HG02970 (cell line): ENCODE measurements at regions not wholly inside any gene's neighbourhood (a gene's known extent, or its start where the extent isn't known, plus 50 kb on each side); places are given as distances from the start of the nearest gene placed in this dataset.

Experiments
- ATAC-seq: cut with Tn5 transposase; IDR thresholded peaks from one replicate; pipeline ENCODE4 v1.9.1; 2021; ENCODE audit warnings: mild to moderate bottlenecking, moderate library complexity, moderate number of reproducible peaks; ENCODE audit not compliant: unreplicated experiment, low FRiP score

- ATAC-seq, result no peak
These were observed 378.5 kb downstream of the SHANK2 start for GRCh38 chr11:70873736-70874412.

GRCh38 chr11:70876685-70877084 is 375.7 kb downstream of the SHANK2 start:
- ATAC-seq, result no peak

DNA sequence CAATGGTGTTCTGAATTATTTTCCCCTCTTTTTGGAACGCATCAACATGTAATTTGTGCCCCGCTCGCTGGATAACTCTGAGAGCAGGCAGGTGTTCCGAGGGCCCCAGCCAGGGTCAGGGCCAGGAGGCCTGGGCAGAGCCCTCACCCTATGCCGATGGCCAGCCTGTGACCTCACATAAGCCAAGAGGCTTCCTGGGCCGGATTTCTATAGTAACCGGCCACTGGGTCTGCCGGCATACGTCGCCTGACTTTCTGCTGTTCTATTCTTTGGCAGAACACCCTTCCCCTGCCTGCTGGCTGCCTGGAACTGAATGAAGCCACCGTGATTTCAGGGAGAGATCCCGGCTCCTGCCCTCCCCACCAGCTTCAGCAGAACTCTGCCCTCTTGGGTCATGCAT is 375.2 kb downstream of the SHANK2 start:
- no peak for ATAC-seq

DNA sequence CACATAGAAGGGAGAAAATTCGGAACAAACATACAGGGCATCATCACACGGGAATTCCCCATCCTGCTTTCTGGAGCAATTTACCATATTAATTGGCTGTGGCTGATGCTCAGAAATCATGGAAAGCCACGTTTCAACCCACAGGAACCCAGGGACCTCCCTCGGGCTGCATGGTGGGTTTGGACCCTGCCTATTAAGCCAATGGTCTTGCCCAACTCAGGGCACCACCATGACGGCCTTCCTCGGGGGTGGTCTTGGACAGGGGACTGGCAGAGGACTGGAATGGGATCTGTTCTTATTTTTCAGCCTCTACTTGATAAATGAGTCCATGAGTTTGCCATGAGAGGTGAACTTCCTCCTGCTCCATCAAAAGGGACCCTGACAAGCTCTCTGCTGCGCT is 374.0 kb downstream of the SHANK2 start:
- no peak for ATAC-seq

DNA sequence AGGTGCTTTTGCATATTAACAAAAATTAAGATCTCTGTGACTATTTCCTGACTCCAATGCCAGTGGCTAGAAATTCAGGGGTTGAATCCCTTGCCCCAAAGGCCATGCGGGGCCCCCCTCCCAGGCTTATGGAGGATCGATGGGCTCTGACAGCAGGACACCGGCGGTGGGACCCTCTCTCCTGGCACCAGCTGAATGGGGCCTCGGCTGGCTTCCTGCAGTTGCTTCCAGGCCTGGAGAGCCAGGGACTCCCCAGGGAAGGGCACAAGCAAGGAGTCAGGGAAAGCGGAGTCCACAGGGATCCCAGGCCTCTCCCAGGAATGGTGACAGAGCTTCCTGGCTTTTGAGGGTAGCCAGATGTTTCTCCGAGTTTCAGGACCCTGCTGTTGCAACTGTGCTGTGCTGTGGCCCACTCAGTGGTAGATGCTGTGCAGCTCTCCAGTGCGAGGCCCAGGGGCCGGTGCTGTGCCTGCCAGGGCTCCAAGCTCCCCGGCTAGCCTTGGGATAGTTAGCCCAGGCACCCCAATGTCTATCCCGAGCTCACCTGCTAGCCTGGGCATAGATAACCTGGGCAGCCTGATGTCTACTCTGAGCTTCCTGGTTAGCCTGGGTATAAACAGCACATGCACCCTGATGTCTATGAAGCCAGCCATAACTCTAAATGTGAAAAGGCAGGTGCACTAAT is 372.6 kb downstream of the SHANK2 start:
- no peak for ATAC-seq

DNA sequence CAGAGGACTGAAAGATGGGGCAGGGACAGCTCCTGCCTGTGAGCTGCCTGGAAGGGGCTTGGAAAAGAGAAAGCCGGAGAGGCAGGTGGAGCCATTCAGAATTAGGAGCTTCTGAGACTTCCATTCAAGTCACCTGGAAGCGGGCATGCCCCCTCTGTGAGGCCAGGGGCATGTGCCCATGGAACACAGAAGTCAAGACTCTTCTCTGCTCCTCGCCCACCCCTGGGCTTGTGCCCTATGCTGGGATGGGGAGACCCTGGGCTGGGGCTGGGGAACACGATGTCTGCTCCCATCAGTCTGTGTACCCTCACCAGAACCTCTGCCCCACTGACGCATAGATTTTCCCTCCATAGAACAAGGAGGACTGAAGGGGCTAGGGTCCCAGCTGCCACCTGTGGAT is 372.0 kb downstream of the SHANK2 start:
- ATAC-seq, result no peak

DNA sequence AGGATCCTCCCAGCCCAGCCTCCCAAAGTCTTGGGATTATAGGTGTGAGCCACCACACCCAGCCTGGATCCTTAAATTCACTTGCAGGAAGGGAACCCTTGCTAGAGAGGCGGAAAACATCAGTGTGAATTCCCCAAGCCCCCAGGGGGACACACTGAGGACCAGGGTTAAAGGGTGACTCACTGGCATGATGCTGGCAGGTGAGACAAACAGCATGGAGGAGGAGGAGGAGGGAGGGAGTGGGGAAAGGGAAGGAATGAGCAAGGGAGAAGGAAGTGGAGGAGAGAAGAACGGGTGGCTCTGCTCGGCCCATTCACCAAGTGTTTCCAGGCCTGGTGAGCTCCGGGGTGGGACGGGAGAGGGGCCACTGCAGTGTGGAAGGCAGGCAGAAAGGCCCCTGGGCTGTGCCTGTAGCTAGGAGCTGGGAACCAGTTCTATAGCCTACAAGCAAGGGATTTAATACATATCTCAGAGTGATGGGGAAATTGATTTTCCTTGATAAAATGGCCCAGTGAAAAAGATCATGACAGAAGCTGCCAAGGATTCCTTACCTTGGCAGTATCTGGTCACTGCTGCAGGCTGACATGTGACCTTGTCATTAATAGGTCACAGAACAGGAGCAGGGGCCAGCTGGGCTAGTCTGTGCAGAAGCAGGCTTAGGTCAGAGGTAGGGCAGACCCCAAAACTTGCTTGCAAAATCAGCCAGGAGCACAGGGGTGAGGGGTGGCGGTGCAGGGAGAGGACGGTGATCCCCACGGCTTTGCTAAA is 370.2 kb downstream of the SHANK2 start:
- no peak for ATAC-seq

DNA sequence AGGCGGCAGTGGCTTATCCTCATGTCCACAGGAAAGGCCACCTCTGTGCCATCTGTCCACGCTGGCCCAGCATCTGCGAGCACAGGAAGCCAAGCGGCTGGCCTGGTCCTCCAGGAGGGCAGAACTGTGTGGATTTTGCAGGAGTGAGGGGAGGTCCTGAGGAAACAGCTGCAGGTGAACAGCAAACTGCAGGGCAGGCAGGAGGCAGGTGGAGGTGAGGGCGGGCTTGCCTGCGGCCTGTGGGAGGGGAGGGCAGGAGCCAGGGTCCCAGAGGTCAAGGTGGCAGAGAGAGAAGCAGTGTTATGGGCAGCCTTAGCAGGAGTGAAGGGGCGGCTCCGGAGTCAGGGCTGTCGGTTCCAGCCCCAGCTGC is 369.7 kb downstream of the SHANK2 start:
- ATAC-seq, result no peak

DNA sequence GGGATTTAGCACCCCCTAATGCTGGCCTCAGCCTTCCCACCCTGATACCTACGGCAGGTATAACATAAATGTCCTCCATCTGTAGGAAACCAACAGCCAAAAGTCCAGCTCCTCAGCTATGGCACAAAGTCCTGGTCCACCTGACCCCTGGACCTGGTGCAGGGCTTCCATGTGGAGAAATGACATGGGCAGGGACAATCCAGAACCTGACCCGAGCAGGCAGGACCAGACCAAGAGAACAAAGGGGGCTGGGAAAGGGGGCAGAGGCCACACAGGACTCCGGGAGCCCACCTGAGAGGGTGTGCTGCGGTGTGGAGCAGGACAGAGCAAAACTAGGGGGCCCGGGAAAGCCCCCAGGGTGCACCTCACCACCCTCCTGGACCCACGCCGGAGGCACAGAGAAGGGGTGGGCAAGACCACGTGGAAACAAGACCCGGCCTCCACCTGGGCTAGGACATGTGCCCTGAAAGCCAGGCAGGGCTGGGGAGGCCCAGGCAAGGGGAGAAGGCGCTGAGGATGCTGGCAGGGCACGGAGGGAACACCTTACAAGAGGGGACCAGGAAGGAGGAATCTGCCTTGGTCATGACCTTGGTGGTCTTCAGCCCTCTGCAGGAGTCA is 368.9 kb downstream of the SHANK2 start:
- no peak for ATAC-seq

GRCh38 chr11:70883973-70884623 is 368.3 kb downstream of the SHANK2 start:
- no peak for ATAC-seq

- no peak for ATAC-seq
These were observed 366.8 kb downstream of the SHANK2 start for GRCh38 chr11:70885281-70886231.

GRCh38 chr11:70886256-70886655 is 366.1 kb downstream of the SHANK2 start:
- ATAC-seq, result no peak

DNA sequence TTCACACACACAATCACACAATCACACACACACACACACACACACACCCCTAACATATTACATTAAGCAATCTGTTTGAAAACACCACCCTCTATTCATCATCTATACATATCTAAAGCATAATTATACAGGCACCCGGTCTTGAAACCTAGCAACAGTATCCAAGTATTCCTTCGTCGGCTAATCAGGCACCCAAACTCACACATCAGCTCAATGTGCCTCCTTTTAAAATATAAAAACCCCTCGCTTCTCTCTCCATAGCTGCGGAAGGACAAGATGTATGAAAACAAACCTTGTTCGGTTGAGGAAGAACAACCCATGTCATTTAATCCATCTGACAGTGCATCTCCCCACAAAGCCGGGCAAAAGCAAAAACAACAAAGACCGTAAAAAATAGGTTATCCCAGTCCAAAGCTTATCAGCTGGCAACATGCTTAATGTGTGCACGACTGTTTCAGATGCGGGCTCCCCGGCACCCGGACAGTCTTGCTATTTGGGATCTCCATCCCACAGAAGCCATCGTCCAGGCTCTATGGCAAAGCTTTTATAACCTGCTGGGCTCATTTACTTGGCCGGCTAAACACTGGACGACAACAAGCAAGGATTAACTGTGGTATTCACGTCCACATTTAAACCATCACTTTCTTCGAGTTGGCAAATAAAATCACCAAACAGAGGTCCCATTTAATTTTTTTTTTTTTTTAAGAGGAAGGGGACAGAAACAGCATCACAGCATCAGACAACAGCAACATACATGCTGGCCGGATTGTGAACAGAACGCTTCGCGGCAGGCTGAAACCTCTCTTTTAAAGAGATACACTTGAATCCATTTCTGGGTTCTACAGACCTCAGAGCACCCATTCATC is 365.5 kb downstream of the SHANK2 start:
- no peak for ATAC-seq

GRCh38 chr11:70887542-70887827 is 364.9 kb downstream of the SHANK2 start:
- no peak for ATAC-seq

DNA sequence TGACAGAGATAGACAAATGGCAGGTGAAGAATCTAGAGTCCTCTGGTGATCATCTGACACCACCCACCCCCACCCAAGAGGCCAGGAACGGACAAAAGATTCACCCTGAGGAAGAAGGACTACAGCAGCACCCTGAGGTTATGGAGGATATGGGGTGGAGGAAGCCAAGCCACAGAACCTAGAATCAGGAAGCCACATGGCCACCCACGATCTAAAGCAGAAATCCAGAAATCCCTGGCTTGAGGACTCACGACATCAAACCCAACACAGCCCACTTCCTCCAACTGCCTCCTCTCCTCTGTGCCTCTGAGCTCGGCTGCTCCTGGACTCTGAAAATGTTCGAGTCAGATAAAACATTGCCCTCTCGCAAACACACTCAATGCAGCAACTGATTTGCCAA is 364.3 kb downstream of the SHANK2 start:
- no peak for ATAC-seq

DNA sequence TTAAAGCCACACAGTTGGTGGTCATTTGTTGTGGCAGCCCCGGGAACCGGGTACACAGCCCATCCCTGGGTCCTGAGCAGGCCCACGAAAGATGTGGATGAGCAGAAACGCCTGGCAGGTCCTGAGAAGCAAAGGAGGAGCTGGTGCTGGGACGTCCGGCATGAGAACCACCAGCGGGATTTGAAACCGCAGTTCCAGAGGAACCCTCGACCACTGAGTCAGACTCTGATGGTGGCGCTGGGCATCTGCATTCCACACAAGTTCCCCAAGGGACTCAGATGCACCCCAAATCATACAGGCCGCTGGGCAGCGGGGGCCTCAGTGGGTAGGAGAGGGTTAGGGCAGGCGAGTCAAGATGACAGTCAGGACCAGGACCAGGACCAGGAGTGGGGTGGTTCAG is 363.0 kb downstream of the SHANK2 start:
- ATAC-seq, result no peak

GRCh38 chr11:70891844-70892380 is 360.5 kb downstream of the SHANK2 start:
- no peak for ATAC-seq

- ATAC-seq, result no peak
These were observed 359.5 kb downstream of the SHANK2 start for GRCh38 chr11:70892889-70893288.
